ENCODE measurements at regions not wholly inside any gene's neighbourhood (a gene's known extent, or its start where the extent isn't known, plus 50 kb on each side); places are given as distances from the start of the nearest gene placed in this dataset.

DNA sequence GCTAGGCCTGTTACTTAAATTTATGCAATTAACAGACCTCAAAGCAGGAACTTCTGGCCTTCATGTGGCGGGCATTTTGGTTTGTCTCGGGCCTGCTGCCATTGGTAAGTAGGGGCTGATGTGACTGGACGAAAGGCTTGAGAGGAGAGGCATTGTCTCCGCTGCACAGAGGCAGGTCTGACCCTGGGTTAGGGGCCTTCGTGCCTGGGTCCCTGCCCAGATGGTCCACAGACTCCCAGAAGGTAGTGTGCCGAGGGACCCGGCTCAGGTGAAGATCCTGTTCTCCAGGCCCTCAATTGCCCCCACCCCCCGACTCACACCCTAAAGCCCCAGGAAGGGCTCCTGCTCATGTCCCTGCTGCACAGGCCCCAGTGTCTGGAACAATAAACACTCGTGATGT lies 764.9 kb downstream of the TMEM182 start:
- Histone ChIP-seq H3K27ac (ENCODE audit: low read depth, low read length) (no peak overlapping the region), H3K14ac (ENCODE audit: insufficient read length) (no peak overlapping the region), H3K4me3 (ENCODE audit: extremely low read depth in 1 of 4, insufficient read depth in 2 of 4, low read depth in 3 of 4, low read length in 4 of 4) (no peak overlapping the region), H3K36me3 (ENCODE audit: control insufficient read depth in 2 of 4, insufficient read depth in 4 of 4, low read length in 3 of 4) (no peaks in the 10 kb centered on the region), H3K27me3 (replicated peaks in 1 of 4; ENCODE audit: control insufficient read depth in 3 of 4, extremely low read depth in 1 of 4, insufficient read depth in 3 of 4, low read length in 3 of 4) (no peaks in the 10 kb centered on the region), H2BK12ac (ENCODE audit: low read depth, low read length) (no peak overlapping the region), H2AK5ac (ENCODE audit: low read depth, low read length) (no peak overlapping the region), H3K79me1 (ENCODE audit: low read depth, low read length) (no peaks in the 10 kb centered on the region), H4K5ac (ENCODE audit: insufficient read length, low read depth, low read length) (no peak overlapping the region), H3K9ac (replicated peaks in 1 of 4; ENCODE audit: extremely low read depth in 1 of 4, low read depth in 3 of 4, low read length in 3 of 4) (no peak overlapping the region), H3K23ac (ENCODE audit: insufficient read length) (no peak overlapping the region), H3K23me2 (ENCODE audit: low read depth, low read length) (no peaks in the 10 kb centered on the region), H3K4ac (replicated peaks; ENCODE audit: insufficient read length, low read depth, low read length) (no peak overlapping the region), H3K56ac (replicated peaks; ENCODE audit: insufficient read length, low read depth, low read length) (no peak overlapping the region), H3K9me3 (ENCODE audit: insufficient read depth in 2 of 2, low read depth in 1 of 2, low read length in 1 of 2) (no peaks in the 10 kb centered on the region), H4K91ac (replicated peaks; ENCODE audit: insufficient read length, low read length) (no peak overlapping the region), H2BK120ac (replicated peaks; ENCODE audit: low read depth, low read length) (no peak overlapping the region), H2BK5ac (ENCODE audit: low read depth, low read length) (no peak overlapping the region), H3K4me1 (replicated peaks in 1 of 4; ENCODE audit: control insufficient read depth in 3 of 4, insufficient read depth in 4 of 4, low read length in 3 of 4) (no peaks in the 10 kb centered on the region), H2BK20ac (ENCODE audit: low read length) (no peak overlapping the region), H4K8ac (ENCODE audit: extremely low read depth, insufficient read depth, low read length) (no peak overlapping the region), H3K79me2 (ENCODE audit: control insufficient read depth in 1 of 2, insufficient read depth in 2 of 2, low read length in 2 of 2) (no peaks in the 10 kb centered on the region), H2AFZ (ENCODE audit: low read length) (no peak overlapping the region), H3K4me2 (ENCODE audit: insufficient read depth in 1 of 2, low read depth in 2 of 2, low read length in 2 of 2) (no peak overlapping the region), H4K20me1 (replicated peaks in 1 of 2; ENCODE audit: control insufficient read depth in 1 of 2, insufficient read depth in 2 of 2, low read length in 2 of 2) (no peaks in the 10 kb centered on the region), H3K18ac (ENCODE audit: extremely low read depth, low read length) (no peak overlapping the region), H2BK15ac (ENCODE audit: low read length) (no peak overlapping the region)
- ChIA-PET POLR2A (ENCODE audit: partially characterized antibody) (no interaction called here), CTCF (ENCODE audit: partially characterized antibody) (no interaction called here)
- no peak for DNase-seq (ENCODE audit: low read depth in 1 of 2, low spot score in 2 of 2)
- no peak for FAIRE-seq
- 96% methylated on average over 9 of the region's 9 CpGs; no CpG with 5 or more reads in 1 of the 2 experiments for WGBS, 2 experiments (ENCODE audit: extremely low coverage in 1 of 2, insufficient coverage in 1 of 2, insufficient read length in 1 of 2, insufficient replicate concordance in 2 of 2, low coverage in 1 of 2, low lambda C conversion rate in 2 of 2, missing lambda C conversion rate in 1 of 2)
- no peak for TF ChIP-seq CREB1 (IDR thresholded peaks at IDR 0.05)
- no peak for TF ChIP-seq JUND (IDR thresholded peaks at IDR 0.05; ENCODE audit: low read length)
- TF ChIP-seq, protein P1, sequence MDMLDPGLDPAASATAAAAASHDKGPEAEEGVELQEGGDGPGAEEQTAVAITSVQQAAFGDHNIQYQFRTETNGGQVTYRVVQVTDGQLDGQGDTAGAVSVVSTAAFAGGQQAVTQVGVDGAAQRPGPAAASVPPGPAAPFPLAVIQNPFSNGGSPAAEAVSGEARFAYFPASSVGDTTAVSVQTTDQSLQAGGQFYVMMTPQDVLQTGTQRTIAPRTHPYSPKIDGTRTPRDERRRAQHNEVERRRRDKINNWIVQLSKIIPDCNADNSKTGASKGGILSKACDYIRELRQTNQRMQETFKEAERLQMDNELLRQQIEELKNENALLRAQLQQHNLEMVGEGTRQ (IDR thresholded peaks at IDR 0.05; ENCODE audit: low read length) = no peak
- no peak for TF ChIP-seq BCL11A (IDR thresholded peaks at IDR 0.05; ENCODE audit: low read depth in 2 of 2, low read length in 2 of 2)
- TF ChIP-seq SRF (IDR thresholded peaks at IDR 0.05; ENCODE audit: low read depth, low read length) = no peak
- TF ChIP-seq, protein P2, sequence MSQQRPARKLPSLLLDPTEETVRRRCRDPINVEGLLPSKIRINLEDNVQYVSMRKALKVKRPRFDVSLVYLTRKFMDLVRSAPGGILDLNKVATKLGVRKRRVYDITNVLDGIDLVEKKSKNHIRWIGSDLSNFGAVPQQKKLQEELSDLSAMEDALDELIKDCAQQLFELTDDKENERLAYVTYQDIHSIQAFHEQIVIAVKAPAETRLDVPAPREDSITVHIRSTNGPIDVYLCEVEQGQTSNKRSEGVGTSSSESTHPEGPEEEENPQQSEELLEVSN (IDR thresholded peaks at IDR 0.05) = no peak
- TF ChIP-seq ZNF274 (IDR thresholded peaks at IDR 0.05; ENCODE audit: borderline replicate concordance, extremely low read depth, low read length) = no peak
